NCI-H69 (cell line): ENCODE measurements at regions not wholly inside any gene's neighbourhood (a gene's known extent, or its start where the extent isn't known, plus 50 kb on each side); places are given as distances from the start of the nearest gene placed in this dataset.
"Not testable (repeated sequence)": the region's sequence is repeated elsewhere in the genome, so short reads cannot be mapped to it uniquely, and the experiment has no call there.

Experiments
- DNase-seq: peaks from one replicate; lab custom pipeline; 2025; lab: John Stamatoyannopoulos, UW

DNA sequence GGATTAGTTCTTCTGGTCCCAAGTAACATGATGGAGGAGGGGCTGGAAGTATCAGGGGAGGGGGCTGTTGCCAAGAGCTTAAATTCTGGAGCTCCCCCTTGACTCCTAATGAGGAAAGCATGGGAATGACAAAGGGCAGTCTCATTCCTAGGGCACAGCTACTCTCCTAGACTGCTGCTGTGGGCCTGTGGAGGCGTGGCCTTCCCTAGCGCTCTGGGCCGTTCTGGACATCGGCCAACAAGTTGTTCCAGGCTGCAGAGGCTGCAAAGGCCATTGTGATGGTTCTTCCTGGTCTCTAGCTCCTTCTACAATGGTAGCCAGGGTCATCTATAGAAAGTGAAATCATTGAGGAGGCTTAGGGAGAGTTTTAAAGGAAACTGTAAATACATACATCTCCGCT, 916.6 kb downstream of the DIAPH3 start:
- DNase-seq = peak; percentile 85

DNA sequence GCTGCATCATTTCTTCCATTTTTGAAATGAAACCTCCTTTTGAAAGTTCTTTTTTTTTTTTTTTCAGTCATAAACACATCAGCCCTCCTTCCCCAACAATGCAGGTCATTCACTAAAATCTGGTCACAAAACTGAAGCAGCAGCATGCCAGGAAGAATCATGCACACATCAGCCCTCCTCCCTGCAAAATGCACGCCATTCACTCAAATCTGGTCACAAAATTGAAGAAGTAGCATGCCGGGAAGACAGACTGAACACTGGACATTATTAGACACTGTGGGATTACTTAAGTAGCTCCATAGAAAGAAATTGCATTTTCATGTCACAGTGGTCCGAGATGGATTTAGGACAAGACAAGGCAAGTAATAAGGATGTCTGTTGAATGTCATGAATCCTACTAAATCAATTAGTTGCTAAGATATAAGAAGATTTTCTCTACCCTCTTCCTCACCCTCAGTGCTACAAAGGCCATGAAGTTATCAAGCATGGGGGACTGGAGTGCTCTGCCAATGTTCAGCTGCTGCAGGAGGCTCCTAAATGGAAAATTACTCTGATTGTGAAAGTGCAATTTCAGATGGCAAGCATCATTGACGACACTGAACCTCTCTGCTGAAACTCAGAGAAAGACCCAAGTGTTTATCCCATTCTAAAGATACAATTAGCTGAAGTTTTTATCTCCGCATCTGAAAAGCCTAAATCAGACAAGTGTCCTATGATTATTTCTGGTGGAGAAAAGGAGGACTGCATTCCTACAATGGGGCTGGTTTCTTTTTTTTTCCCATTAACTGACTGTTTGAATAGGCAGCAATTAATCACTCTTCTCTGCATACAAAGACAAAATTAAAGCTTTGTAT, 913.2 kb downstream of the DIAPH3 start:
- peak; percentile 46 for DNase-seq

- no peak for DNase-seq
Measured at GRCh38 chr13:59259165-59260000, 904.3 kb downstream of the DIAPH3 start.

DNA sequence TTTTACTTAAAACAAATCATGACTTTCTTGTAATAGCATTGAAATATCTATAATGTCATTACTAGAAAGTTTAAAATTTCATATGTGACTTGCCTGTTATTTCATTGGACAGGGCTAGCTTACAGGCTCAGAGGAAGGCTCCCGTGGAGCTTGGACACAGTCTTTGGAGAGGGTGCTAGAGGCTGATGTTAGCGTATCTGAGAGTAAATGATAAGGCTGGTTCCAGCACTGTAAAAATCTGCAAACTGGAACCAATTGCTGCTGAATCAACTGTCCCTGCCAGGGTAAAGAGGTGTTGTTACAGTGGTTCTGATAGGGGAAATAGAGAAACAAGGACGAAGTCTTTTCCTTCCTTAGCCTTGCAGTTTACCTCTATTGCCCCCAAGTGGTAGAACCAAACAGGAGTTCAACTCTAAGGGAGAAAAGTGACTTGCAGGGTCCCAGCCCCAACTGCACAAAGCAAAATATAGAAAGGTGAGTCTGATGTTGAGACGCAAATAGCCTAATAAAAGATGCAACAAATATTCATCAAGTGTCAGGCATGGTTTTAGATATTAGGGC, 901.7 kb downstream of the DIAPH3 start:
- peak; percentile 60 for DNase-seq

- no peak for DNase-seq
Measured at GRCh38 chr13:59263531-59263930, 900.2 kb downstream of the DIAPH3 start.

GRCh38 chr13:59266478-59267063, 897.2 kb downstream of the DIAPH3 start:
- DNase-seq = no peak

DNA sequence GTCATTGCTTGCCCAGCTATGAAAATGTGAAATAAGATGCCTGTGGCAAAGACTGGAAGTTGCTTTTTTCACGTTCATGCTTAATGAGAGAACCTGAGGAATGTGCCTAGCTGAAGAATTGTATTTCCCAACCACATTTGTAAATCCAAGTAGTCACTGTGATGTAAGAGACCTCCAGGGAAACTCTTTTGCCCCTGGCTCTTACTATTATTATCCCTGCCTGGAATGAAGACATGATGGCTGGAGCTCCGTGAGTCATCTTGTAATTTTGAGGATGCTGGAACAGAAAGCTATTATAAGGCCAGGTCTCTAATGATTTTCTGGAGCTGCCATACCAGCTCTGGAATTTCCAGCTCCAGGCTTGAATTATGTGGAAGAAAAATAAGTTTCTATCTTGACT, 894.3 kb downstream of the DIAPH3 start:
- no peak for DNase-seq

DNA sequence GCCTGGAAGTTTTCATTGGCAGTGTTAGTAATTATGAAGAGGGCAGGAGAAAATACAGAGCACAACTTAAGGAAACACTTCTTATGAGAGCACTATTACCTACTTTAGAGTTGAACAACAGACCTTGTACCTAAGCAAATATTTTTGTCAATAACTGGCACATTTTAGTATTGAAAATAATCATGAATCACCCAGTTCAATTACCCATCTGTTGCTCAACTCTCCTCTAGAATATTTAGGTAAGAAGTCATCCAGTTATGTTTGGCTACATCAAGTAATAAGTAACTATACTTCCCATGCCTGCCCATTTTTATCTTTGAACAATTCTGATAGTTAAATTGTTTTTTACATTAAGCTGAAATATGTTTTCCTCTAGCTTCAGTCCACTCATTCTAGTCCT, 893.4 kb downstream of the DIAPH3 start:
- no peak for DNase-seq

- no peak for DNase-seq
Measured at GRCh38 chr13:59274958-59275727, 888.6 kb downstream of the DIAPH3 start.

- DNase-seq = no peak
Measured at GRCh38 chr13:59276436-59276835, 887.3 kb downstream of the DIAPH3 start.

- DNase-seq = no peak
Measured at GRCh38 chr13:59277106-59277505, 886.6 kb downstream of the DIAPH3 start.

DNA sequence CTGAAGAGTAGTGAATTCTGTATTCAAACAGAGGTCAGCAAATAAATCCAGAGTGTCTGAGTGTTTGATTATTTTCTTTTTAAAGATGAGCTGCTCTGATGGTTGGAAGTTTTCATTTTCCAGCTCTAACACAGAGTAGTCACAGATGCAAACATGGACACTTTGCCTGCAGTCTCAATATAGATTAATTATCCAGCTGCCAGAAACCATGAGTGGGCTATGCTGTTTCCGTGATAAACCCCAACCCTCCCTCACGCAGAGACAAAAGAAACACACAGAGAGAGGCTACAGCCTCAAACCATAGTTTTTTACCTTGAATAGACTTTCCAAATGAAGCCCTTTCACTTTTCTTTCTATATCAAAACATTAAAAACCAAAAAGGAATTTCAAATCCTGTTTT, 884.7 kb downstream of the DIAPH3 start:
- DNase-seq = peak; percentile 77

DNA sequence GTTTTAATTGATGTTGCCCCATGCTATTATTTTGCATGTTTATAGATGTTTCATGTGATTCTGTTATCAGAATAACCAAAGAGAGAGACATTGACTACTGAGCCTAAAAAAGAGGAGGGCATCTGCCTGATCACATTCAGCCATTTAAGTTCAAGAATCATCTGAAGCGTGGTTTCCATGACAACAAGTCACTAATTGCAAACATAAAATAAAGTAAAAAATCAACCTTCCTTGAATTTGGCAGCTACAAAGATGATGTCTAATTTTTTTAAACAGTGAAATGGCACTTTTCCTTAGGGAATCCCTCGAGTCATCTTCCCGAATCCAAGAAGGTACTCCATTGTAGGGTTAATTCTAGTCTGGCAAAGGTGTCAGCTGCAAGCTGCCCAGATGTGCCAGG, 884.2 kb downstream of the DIAPH3 start:
- peak; percentile 80 for DNase-seq

DNA sequence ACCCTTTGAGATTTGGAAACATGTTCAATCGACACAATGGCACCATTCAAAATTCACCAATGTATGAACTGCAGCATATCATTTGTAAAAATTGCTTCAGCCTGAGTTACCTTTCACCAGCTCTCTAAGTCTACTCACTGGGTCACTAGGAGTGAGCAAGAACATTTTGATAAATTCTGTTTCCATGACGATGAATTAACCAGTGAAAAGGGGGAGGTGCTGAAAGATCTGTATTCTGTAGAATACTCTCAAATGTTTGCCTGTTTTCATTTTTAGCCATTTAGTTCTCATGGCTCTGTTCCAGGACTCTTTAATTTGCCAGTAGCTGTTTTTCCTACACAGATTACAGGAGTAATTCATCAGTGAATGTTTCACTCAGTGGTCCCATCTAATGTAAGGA, 883.4 kb downstream of the DIAPH3 start:
- DNase-seq = peak; percentile 91

DNA sequence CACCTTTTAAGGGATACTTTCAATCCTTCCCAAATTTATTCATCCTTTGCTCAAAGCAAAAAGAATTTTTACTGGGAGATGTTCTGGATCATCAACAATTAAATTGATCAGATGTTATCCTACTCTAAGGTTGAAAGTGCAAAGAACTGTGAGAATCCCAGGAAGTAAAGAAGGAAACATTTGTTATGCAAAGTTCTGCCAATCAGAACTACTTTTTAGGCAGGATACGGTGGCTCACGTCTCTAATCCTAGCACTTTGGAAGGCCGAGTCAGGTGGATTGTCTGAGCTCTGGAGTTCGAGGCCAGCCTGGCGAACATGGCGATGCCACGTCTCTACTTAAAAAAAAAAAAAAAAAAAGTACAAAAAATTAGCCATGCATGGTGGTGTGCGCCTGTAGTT, 882.3 kb downstream of the DIAPH3 start:
- DNase-seq = no peak

- DNase-seq = not testable (repeated sequence)
Measured at GRCh38 chr13:59292240-59292639, 871.5 kb downstream of the DIAPH3 start.

GRCh38 chr13:59299584-59299983, 864.1 kb downstream of the DIAPH3 start:
- DNase-seq = no peak

DNA sequence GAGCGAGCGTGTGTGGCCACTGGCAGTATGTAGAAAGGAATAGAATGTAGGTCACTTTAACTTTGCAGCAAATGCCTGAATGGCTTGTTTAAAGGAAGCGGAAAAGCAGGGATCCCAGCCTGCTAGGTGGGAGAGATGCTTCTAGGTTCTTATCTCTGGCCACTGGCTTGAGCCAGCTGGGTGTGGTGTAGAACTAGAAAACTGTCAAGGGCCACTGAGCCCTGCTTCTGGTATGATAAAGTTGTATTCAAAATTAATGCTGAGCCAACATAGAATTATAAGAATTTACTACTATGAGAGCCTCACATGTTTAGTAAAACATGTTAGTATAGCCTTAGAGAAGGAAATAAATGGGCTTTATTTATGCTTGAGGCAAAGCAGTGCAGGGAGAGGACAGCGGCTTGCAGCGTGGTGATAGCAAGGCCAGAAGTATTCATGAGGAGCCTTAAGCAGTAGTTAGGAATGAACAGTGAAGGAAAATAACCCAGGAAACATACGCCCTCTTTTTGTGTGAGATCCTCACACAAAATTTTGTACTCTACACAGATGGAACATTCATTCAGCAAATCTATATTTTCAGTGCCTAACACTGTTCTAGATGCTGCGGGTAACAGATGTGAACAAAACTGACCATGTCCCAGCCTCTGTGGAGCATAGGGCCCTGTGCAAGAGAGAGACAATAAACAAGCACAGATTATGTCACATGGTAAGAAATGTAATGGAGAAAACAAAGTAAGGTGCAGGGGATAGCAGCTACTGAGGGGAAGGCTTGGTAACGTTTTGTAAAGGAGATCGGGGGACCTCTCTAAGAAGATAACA, 863.2 kb downstream of the DIAPH3 start:
- no peak for DNase-seq

DNA sequence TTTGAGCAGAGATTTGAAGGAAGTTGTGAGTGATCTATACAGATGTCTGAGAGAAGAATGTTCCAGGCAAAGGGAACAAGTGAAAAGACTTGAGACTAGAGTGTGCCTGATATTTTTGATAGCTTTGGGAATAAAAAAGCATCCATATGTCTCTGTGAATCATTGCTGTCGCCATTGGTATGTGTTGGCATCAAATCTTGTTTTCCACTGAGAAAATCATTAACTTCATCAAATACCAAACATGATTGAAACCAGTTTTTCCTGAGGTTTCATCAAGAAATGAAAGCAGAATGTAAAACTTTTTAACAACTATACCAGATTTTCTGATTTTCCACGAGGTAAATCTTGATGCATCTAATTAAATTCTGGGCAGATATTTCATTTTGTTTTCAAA, 862.6 kb downstream of the DIAPH3 start:
- DNase-seq = no peak

- no peak for DNase-seq
Measured at GRCh38 chr13:59303433-59303832, 860.3 kb downstream of the DIAPH3 start.

DNA sequence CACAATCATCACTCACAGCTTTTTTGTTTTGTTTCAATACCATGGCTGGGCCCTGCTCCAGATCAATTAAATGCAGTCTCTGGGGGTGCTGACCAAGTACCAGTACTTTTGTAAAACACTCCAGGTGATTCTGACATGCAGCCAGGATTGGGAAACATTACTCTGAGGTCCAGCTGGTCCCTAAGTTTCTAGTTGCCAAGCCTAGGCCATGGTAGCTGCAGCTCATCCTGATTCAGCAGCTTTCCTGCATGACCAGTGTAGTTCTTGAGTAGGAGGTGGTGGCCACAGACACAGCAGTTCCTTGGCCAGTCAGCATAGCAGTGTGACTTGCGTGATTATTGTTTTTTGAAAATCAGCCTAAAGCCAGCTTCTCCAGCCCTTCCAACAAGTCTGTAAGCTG, 859.1 kb downstream of the DIAPH3 start:
- DNase-seq = peak; percentile 96
